CD4-positive, alpha-beta T cell (primary cell): ENCODE measurements at regions not wholly inside any gene's neighbourhood (a gene's known extent, or its start where the extent isn't known, plus 50 kb on each side); places are given as distances from the start of the nearest gene placed in this dataset.

Experiments
- ATAC-seq: fragments of 200-7000 bp; cut with Tn5 transposase; one replicate; pipeline ENCODE4 v1.10.0; 2022; ENCODE audit warnings: mild to moderate bottlenecking; ENCODE audit not compliant: poor library complexity
- CTCF ChIA-PET: fragments of 350-600 bp; sonication (Branson Sonifier 250); formaldehyde crosslinking; loops from one replicate; lab custom pipeline; 2021; ENCODE audit warnings: antibody characterized with exemption, inconsistent platforms; lab: Charles Lee
- POLR2A ChIA-PET: fragments of 350-600 bp; sonication (Branson Sonifier 250); formaldehyde crosslinking; loops from one replicate; lab custom pipeline; 2021; ENCODE audit warnings: antibody characterized with exemption, inconsistent platforms; lab: Charles Lee
- DNase-seq, 14 experiments: peaks; one replicate each; pipeline ENCODE4 v3.0.0-alpha.2; 2013 to 2020; ENCODE audit warnings: mixed read lengths in 2 of 14
- H3K27ac ChIP-seq, 2 donors: one replicate each; pipeline versions ENCODE4 v1.5.1 to v1.7.0; 2013; ENCODE audit warnings: low read length in 2 of 2, low read depth in 1 of 2, mild to moderate bottlenecking in 1 of 2
- H3K27me3 ChIP-seq, 2 experiments: 1 replicate in 1 of 2; 2 replicates in 1 of 2; pipeline versions ENCODE4 v1.6.1 to v1.7.0; 2013; ENCODE audit warnings: low read length in 2 of 2, control low read depth in 1 of 2, mild to moderate bottlenecking in 1 of 2, moderate library complexity in 1 of 2; ENCODE audit not compliant: insufficient read depth in 2 of 2, control insufficient read depth in 1 of 2
- H3K36me3 ChIP-seq: one replicate; pipeline ENCODE4 v1.6.1; 2013; ENCODE audit warnings: low read length, control low read depth; ENCODE audit not compliant: insufficient read depth
- H3K4me1 ChIP-seq: one replicate; pipeline ENCODE4 v1.6.1; 2013; ENCODE audit warnings: low read length, control low read depth; ENCODE audit not compliant: insufficient read depth
- H3K4me3 ChIP-seq: one replicate; pipeline ENCODE4 v1.5.1; 2013; ENCODE audit warnings: mild to moderate bottlenecking, low read length, moderate library complexity
- H3K9me3 ChIP-seq, 2 experiments: 1 replicate in 1 of 2; 2 replicates in 1 of 2; pipeline versions ENCODE4 v1.6.1 to v1.7.0; 2013; ENCODE audit warnings: low read length in 2 of 2, mild to moderate bottlenecking in 2 of 2, control low read depth in 1 of 2, moderate library complexity in 1 of 2; ENCODE audit not compliant: control insufficient read depth in 1 of 2, insufficient read depth in 1 of 2
- H3K27ac Mint-ChIP-seq: one replicate; pipeline ENCODE4 v1.8.0; 2020; ENCODE audit warnings: mixed read lengths
- H3K27me3 Mint-ChIP-seq: one replicate; pipeline ENCODE4 v1.8.0; 2021; ENCODE audit warnings: mixed read lengths
- H3K36me3 Mint-ChIP-seq: one replicate; pipeline ENCODE4 v1.8.0; 2021; ENCODE audit warnings: low read depth, mixed read lengths
- H3K4me1 Mint-ChIP-seq: one replicate; pipeline ENCODE4 v1.8.0; 2021; ENCODE audit warnings: low read depth, mixed read lengths
- H3K4me3 Mint-ChIP-seq: one replicate; pipeline ENCODE4 v1.8.0; 2020; ENCODE audit warnings: mild to moderate bottlenecking, mixed read lengths
- H3K9me3 Mint-ChIP-seq: one replicate; pipeline ENCODE4 v1.8.0; 2020; ENCODE audit warnings: mixed read lengths
- CTCF ChIP-seq: fragments of 200-600 bp; IDR thresholded peaks from one replicate; pipeline ENCODE4 v1.8.0; 2022; ENCODE audit warnings: antibody characterized with exemption, mild to moderate bottlenecking
- intact Hi-C, 2 experiments: fragments of 100-400 bp; cut with DNase I in 1 of 2; cut with micrococcal nuclease in 1 of 2; formaldehyde crosslinking; loops; one replicate each; pipeline versions ENCODE4 v1.15.1 to v1.9.0; 2023 to 2025; cut with DNase I, micrococcal nuclease

GRCh38 chr3:124213641-124214040 lies 221.7 kb upstream of the ROPN1 start:
- ChIA-PET CTCF (interaction anchor here (1.5 kb wide), 1 partner anchor 12 kb away, joined by 4 read pairs; no protein-coding TSS in a partner anchor), POLR2A (no interaction called here)
- no peaks in the 10 kb centered on the region for H3K36me3 Mint-ChIP-seq
- TF ChIP-seq CTCF, result no peak
- no peaks in the 10 kb centered on the region for H3K4me1 Mint-ChIP-seq
- H3K9me3 Mint-ChIP-seq, result peaks cover 5% of the 10 kb centered on the region
- ATAC-seq (no peak), DNase-seq (no peak)
- intact Hi-C loops, result no loop called here
- no peak overlapping the region for H3K4me3 Mint-ChIP-seq
- Histone ChIP-seq H3K36me3 (no peaks in the 10 kb centered on the region), H3K4me3 (no peak overlapping the region), H3K9me3 (no peaks in the 10 kb centered on the region), H3K27me3 (no peaks in the 10 kb centered on the region), H3K27ac (no peak overlapping the region), H3K4me1 (no peaks in the 10 kb centered on the region)
- peaks cover 8% of the 10 kb centered on the region for H3K27me3 Mint-ChIP-seq
- no peak overlapping the region for H3K27ac Mint-ChIP-seq

GRCh38 chr3:124217542-124217941 lies 225.6 kb upstream of the ROPN1 start:
- Histone ChIP-seq H3K9me3 (no peaks in the 10 kb centered on the region), H3K36me3 (no peaks in the 10 kb centered on the region), H3K27me3 (no peaks in the 10 kb centered on the region), H3K4me3 (no peak overlapping the region), H3K27ac (no peak overlapping the region), H3K4me1 (no peaks in the 10 kb centered on the region)
- ATAC-seq (no peak), DNase-seq (peak in 2 of 14 experiments; percentile 14)
- H3K36me3 Mint-ChIP-seq, result no peaks in the 10 kb centered on the region
- POLR2A ChIA-PET, result no interaction called here
- no peaks in the 10 kb centered on the region for H3K27me3 Mint-ChIP-seq
- H3K4me1 Mint-ChIP-seq, result no peaks in the 10 kb centered on the region
- CTCF ChIA-PET, result no interaction called here
- intact Hi-C loops, result no loop called here
- no peak overlapping the region for H3K4me3 Mint-ChIP-seq
- no peak for TF ChIP-seq CTCF
- H3K27ac Mint-ChIP-seq, result no peak overlapping the region
- H3K9me3 Mint-ChIP-seq, result peaks cover 2% of the 10 kb centered on the region

GRCh38 chr3:124221422-124221821 lies 229.5 kb upstream of the ROPN1 start:
- intact Hi-C loops, result no loop called here
- Histone ChIP-seq H3K4me3 (no peak overlapping the region), H3K27ac (no peak overlapping the region), H3K27me3 (peaks cover 0 to 2% of the 10 kb centered on the region in 2 experiments), H3K36me3 (no peaks in the 10 kb centered on the region), H3K9me3 (no peaks in the 10 kb centered on the region), H3K4me1 (no peaks in the 10 kb centered on the region)
- no peak for TF ChIP-seq CTCF
- no peaks in the 10 kb centered on the region for H3K27me3 Mint-ChIP-seq
- ChIA-PET CTCF (no interaction called here), POLR2A (no interaction called here)
- no peak overlapping the region for H3K27ac Mint-ChIP-seq
- DNase-seq (no peak), ATAC-seq (no peak)
- no peak overlapping the region for H3K4me3 Mint-ChIP-seq
- no peaks in the 10 kb centered on the region for H3K36me3 Mint-ChIP-seq
- no peaks in the 10 kb centered on the region for H3K4me1 Mint-ChIP-seq
- peaks cover 2% of the 10 kb centered on the region for H3K9me3 Mint-ChIP-seq
